ENCODE measurements at regions not wholly inside any gene's neighbourhood (a gene's known extent, or its start where the extent isn't known, plus 50 kb on each side); places are given as distances from the start of the nearest gene placed in this dataset.
A peak's percentile ranks its signal among the peaks of the same experiment; 100 is the strongest.

- no peak for DNase-seq
These were observed 128.1 kb downstream of the DDX1 start for GRCh38 chr2:15719566-15720313.

GRCh38 chr2:15720561-15721307 is 129.1 kb downstream of the DDX1 start:
- DNase-seq, result no peak

DNA sequence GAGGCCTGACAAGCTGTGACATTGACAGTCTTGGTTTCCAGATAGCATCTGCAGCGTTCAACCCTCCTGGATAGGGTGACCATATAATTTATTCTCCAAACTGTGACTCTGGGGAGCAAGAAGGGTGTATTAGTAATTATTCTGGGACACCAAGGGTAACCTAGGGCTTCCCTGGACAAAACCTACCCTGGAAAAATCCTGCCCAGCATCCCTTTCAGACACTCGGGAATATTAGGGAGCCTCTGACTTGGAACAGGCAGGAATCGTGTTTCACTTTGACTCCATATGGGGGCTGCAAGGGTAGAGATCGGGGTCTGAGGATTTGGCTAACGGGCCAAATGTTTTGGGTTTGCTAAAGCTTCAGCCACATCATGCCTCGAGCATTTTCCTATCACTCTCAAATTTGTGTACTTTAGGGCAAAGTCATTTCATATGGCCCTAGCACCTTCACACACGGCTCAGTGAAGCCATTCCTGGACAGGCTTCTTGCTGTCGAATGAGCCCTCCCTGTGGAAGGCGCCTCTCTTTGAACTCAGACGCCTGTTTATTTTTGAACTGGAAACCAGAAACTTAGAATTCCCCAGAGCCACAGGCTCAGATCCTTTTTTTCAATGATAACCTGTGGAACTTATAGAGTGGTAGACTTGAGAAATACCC is 129.9 kb downstream of the DDX1 start:
- no peak for DNase-seq

GRCh38 chr2:15722980-15723379 is 131.3 kb downstream of the DDX1 start:
- no peak for DNase-seq

GRCh38 chr2:15724235-15724634 is 132.6 kb downstream of the DDX1 start:
- DNase-seq, result no peak

- DNase-seq, result no peak
These were observed 133.6 kb downstream of the DDX1 start for GRCh38 chr2:15725101-15725781.

- DNase-seq, result no peak
These were observed 134.1 kb downstream of the DDX1 start for GRCh38 chr2:15725782-15726112.

- no peak for DNase-seq
These were observed 134.8 kb downstream of the DDX1 start for GRCh38 chr2:15726321-15727057.

DNA sequence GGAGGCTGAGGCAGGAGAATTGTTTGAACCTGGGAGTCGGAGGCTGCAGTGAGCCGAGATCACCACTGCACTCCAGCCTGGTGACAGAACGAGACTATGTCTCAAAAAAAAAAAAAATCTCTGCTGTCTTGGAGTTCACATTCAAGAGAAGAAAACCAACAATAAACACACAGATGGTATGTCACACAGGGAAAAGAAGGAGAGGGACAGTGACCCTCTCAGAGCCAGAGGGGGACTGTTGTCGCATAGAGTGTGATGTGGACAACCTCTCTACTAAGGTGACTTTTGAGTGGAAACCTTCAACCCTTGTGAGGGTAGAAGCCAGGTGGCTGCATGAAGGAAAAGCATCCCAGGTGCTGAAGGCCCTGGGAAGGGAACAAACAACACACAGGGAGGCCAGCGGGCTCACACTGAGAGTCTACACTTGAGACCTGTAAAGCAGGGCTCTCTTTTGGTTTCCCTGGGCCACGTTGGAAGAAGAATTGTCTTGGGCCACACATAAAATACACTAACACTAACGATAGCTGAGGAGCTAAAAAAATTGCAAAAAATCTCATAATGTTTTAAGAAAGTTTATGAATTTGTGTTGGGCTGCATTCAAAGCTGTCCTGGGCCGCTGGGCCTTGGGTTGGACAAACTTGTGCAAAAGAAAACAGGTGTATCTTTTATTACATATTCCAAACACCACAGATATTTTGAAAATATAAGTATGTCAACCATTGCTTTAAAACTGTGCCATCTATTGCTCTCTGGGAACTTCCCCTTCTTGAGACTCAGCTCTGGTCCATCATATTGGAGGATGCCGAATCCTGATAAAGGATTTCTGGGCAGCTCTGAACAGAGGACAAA is 136.0 kb downstream of the DDX1 start:
- DNase-seq, result no peak

GRCh38 chr2:15728245-15728938 is 136.7 kb downstream of the DDX1 start:
- DNase-seq, result no peak

DNA sequence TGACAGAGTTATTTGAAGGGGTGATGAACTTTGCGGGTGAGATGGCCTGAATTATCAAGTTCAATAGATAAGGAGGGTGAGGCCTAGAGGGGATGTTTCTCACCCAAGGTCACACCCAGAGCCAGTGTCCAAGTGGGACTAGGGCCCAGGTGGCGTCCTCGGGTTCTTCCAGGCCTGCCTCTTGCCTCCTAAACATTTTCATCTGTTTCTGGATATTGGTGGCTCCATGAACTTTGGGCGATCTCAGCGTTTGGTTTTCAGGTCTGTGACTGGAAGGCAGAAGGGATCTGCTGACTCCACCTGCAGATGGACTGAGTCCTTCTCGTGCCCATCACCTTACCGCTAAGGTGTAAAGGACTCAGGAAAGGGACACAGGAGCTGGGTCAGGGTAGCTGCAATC is 137.3 kb downstream of the DDX1 start:
- DNase-seq, result no peak

GRCh38 chr2:15729709-15730544 is 138.3 kb downstream of the DDX1 start:
- no peak for DNase-seq

GRCh38 chr2:15730545-15731212 is 139.0 kb downstream of the DDX1 start:
- peak; percentile 89 to 90 for DNase-seq

DNA sequence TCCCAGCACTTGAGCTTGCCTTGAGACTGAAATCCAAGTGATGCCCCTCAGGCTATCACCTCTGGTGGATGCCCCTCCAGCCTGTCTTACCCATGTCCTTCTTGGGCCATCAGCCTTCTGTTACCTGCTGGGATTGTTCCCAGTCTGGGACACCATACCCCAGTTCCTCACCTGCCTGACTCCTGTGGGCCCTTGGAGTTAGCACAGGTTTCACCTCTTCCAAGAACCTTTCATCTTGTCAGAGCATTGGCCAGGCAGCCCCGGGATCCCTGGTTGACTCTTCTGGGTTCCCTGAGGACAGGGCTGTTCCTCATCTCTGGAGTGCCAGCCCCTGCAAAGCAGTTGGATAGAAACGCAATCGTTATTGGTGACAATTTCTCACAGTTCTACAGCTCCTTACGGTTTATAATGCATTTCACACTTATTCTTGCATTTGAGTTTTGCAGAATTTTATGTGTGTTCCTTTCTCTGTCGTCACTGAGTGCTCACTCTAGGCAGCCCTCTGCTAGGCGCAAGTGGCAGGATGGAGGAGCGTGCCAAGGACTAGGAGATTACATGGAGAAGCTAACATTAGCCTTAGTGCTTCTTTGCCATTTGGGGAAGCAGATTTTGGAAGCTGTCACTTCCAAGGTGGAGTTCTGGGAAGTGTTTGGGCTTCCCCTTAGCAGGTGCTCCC is 139.7 kb downstream of the DDX1 start:
- no peak for DNase-seq

DNA sequence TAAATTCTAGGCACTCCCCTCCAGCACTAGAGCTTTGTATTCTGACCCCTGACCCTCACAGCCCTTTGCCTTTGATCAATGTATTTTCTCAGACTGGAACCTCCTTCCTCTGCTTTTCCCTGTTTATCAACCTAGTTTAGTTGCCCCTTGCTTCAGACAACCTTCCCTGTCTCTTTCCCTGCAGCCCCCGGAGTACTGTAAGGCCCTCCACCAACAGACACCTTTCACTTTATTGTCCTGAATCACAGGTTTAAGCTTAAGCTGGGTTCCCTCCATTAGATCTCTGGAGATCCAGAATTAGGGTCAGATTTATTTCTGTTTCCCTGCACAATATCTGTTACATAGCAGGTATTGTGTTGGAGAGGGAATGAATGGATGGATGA is 140.2 kb downstream of the DDX1 start:
- DNase-seq, result no peak

- no peak for DNase-seq
These were observed 140.8 kb downstream of the DDX1 start for GRCh38 chr2:15732341-15733077.

Data from right lung (tissue), 2 donors.